ENCODE measurements at regions not wholly inside any gene's neighbourhood (a gene's known extent, or its start where the extent isn't known, plus 50 kb on each side); places are given as distances from the start of the nearest gene placed in this dataset.

DNA sequence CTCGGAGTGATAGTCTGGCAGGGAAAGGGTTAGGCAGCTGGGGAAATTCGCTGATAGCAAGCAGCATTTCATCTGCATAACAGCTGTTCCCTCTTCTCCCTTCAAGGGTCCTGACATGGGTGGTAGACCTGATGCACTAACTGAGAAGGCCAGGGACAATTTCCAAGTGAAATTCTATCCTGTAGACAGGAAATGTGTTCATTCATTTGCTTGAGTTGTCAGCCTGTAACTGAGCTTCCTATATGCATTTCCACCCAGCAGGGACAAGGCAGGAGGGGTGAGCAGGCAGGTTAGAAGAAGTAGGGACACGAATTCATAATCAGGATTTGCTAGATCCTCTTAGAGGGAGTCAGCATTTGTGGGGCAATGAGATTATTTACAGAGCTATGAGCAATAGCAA lies 154.3 kb upstream of the NCAM1 start:
- DNase-seq (ENCODE audit: low read depth in 2 of 2), result no peak

DNA sequence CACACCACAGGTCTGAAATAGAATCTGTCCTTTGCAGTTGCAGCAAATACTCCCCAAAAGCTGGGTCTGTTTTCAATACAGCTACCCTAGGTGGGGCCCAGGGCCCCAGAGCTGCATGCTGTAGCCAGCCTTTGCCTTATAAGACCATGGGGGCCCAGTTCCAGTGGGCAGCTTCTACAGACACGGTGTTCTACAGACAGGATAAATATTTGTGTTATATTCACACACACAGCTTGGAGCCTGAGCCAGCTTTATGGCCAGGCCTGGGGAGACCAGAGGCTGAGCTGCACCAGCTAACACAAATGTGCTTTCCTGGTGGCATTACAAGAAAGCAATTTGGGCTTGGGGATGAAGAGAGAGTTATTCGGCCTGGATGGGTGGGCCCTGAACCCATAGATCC lies 151.8 kb upstream of the NCAM1 start:
- no peak for DNase-seq (ENCODE audit: low read depth in 2 of 2)

DNA sequence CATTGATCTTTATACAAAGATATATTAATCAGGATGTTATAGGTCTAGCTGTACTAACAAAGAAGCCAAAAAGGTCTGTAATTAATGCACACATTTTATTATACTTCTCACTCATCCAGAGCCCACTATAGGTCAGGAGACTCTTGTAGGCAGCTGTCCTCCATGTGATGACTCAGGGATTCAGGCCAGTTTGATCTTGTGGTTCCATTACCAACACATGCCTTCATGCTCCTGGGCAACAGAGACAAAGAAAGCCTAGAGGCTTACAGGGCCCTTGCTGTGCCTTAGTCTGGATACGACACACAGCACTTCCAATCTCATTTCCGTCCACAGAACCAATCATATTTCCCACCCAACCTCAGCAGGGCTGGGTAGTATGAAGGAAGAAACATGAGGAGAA lies 150.3 kb upstream of the NCAM1 start:
- DNase-seq (ENCODE audit: low read depth in 2 of 2), result no peak

DNA sequence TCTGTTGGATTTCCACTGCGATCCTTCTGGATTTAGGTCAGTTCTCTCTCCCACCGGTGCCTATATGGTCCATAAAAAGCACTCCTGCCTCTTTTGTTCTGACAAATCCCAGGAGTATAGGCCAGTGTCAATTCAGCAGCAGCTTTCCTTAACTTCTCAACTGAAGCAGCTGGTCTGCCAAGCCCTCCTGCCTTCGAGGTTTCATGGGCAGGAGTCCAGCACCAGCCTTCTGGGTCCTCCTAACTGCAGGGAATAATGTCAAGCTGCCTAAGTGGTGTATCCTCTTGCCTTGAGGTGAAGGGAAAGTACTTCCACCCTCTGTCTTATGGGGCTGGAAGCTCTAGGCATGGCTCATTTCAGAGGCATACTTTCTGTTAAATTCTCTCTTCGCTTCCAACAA lies 149.4 kb upstream of the NCAM1 start:
- no peak for DNase-seq (ENCODE audit: low read depth in 2 of 2)

DNA sequence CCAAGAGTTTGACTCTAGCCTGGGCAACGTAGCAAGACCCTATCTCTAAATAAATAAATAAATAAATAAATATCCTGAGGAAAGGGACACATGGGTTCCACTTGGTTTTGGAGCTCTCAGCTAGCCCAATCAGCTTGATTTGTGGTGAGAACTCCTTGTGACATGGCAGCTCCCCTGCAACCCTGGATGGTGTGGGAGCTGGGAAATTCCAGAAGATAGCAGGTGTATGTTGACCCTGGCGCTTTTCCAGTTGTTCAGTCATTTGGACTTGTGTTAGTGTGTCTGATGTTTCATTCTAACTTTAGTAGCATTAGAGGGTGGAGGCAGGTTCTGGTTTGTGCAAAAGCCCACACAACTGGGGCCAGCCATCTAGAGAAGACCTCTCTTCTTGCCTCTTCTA lies 148.5 kb upstream of the NCAM1 start:
- DNase-seq (ENCODE audit: low read depth in 2 of 2), result no peak

DNA sequence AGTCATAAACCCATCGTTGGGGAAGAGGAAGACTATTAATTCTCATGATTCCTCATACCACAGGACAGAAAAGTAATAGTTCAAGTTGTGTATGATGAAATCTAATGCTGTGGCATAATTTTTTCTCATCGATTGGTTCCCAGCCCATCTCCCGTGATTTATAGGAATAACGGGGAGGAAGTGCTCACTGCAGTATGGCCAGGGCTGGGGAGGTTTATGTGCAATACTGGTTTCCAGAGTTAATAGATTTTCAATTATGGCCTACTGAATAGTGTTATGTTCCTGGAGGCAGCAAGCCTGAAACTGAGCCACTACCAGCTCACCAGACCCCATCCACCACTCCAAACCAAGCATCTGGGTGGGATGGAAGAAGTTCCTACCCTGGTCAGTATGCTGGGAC lies 147.1 kb upstream of the NCAM1 start:
- DNase-seq (ENCODE audit: low read depth in 2 of 2), result no peak

DNA sequence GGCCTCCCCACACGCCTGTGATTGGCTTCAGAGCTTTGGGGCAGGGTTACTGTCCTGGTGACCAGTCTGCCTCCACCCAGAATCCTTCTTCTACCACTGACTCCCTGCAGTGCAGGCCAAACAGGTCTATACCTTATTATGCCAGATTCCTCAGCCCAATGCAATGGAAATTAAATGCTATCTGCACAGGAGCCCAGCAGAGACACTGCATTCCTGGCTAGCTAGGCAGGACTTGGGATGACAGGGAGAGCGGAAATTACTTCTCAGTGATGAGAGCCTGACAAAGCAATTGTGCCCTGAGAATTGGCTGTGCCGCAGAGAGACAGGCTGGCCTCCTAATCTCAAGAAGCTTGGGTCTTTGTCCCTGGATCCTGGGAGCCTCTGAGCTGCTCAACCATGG lies 143.8 kb upstream of the NCAM1 start:
- no peak for DNase-seq (ENCODE audit: low read depth in 2 of 2)

DNA sequence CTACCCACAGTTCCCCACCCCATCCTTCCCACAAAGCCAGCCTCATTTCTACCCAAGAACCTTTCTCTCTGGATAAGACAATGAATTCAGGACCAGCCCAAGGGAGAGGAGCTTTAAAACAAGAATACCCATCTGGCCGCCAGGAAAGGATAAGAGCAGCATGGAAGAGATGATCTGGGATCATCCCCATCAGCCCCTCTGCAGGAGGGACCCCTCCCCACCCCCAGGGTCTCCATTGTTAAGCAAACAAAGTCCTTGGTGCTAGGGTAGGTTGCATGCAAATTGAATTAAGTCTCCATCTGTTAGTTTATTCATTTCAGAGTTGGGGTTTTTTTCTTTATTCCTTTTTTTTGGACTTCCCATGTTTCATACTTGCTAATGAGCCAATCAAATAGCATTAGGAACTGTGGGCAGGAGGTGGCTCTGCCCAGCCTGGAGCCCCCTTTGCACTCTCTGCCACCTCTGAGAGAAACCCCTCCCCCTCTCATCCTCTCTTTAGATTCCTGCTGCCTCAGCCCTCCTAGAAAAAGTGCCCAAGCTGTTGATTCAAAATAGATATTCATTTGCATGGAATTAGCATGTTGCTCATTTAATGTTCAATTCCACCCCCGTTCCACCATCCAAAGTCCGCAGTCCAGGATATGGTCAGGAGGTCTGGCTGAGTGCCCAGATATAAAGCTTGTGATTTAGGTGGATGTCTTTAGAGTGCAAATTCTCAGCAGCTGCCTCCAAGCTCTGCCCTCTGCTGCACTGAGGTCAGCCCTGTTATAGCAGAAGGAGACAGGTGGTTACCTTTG lies 138.5 kb upstream of the NCAM1 start:
- no peak for DNase-seq (ENCODE audit: low read depth in 2 of 2)

DNA sequence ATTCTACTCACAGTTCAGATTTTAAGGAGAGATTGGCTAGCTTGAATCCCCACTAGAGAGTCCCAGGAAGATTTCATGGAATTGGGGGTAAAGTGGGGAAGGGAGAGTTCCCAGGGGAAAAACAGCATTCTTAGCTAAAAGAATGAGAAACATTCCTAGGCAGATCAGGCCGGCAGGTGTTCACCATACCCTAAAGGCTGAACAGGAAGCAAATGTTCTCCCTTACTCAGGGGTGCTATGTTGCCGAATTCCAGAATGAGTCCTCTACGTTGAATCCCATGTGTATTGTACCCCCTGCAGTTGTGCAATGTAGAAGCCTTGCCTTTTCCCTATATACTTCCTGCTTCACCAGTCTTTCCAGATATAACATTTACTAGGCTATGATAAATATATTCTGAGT lies 135.2 kb upstream of the NCAM1 start:
- DNase-seq (ENCODE audit: low read depth in 2 of 2), result no peak

DNA sequence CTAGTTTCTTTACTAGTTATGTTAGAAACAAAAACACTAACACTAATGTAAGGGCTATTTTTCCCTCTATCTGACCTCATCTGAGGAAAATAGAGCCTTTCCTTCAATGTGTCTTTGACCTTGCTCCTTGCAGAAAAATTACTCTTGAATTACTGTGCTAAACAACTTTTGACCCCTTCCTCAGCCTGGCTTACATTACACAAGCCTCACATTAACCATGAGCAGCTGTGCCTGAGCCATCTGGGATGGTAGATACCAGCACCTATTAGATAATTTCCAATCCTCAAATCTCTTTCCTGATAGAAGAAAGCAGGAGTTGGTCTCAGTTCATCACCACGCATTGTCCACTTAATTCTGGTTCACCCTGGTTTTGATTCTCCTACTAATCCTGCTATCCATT lies 134.4 kb upstream of the NCAM1 start:
- DNase-seq (ENCODE audit: low read depth in 2 of 2), result no peak

DNA sequence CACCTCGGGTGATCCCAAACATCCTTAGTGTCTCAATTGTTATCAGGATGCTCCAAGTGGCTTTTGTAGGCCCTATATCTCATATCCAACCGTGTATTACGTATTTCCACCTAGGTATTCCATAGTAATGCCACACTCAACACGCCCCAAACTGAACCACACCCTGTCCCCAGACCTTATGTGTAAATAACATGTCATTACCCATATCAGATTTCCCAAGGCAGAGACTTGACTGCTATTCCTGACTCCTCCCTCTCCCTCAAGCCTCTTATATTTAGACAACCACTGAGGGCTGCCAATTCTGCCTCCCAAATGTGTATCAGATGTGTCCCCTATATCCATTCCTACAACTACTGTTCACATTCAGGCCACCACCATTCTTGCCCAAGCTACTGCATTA lies 132.8 kb upstream of the NCAM1 start:
- DNase-seq (ENCODE audit: low read depth in 2 of 2), result no peak

DNA sequence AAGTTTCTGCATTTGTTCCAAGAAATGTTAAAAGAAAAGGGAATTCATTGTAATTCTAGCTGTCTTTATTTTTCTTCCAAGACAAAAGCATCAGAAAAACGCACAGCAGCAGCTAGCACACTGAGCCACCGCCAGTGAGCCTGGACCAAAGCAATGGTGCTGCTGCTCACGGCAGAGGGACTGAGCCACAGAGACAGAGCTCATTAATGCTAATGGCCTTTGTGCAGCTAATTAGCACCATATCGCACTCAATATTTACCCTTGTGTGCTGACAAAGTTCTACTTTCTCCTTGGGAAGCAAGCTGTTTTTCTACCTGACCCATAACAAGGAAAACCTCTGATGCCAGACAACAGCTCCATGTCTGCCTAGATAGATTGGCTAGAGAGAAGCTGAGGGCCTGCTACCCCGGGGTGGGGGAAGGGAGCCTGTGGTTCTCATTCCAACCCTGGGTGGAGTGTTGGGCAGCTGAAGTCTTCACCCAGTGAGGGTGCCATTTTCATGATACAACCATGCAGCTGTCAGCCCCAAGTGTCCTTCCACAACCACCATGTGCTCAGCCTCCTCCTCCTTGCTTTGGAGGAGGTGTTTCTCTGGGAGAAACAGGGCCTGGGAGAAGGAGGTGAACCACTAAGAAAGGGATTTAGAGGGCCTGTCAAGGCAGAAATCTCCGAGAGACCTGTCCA lies 131.1 kb upstream of the NCAM1 start:
- no peak for DNase-seq (ENCODE audit: low read depth in 2 of 2)

DNA sequence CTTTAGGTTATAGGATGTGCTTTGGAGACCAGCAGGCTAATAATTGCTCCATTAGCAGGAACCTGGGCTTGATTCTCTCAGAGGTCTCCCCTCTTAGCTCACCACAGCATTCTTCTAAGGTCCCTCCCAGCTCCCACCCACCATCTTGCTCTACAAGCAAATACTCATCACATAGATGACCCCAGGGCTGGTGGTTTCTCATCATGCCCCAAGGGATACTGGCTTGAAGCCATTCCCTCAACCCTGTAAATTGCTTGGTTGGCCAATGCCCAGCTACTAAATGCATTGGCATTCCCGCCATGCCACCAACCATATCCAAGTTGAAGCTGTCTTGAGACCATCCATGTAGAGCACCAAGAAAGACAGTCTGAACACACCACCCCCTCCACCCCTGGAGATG lies 130.2 kb upstream of the NCAM1 start:
- no peak for DNase-seq (ENCODE audit: low read depth in 2 of 2)

DNA sequence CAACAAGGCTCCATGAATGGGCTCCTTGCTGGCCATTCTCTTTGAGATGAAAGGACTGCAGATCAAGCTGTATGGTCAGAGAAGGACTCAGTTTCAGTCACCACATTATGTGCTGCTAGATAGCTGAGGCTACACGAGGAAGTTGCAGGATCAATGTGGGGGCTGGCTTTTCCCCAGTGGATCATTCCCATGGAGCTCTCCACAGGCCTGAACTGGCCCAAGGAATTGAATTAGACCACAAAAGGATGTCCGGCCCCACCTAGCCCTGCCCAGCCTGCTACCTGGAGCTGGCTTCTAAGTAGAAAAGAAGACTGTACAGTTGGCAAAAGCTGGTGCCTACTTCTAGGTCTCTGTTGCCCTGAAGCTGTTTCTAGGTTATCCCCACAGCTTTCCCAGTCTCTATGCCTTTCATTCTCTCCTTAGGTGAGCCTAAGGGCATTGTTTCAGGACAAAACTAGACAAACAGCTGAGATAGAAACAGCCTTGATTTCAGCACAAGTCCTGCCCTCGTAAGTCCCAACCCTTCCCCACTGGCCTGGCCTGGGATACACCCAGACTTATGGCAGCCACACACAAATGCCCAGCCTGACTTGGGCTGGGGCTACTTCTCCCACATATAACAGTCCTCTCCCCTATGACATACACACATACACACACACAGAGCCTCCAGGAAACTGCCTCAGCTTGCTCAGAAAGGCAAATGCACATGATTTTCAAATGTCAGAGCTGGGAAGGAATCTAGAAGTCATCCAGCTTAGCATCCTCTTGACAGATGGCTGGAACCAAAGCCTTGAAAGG lies 129.1 kb upstream of the NCAM1 start:
- no peak for DNase-seq (ENCODE audit: low read depth in 2 of 2)

DNA sequence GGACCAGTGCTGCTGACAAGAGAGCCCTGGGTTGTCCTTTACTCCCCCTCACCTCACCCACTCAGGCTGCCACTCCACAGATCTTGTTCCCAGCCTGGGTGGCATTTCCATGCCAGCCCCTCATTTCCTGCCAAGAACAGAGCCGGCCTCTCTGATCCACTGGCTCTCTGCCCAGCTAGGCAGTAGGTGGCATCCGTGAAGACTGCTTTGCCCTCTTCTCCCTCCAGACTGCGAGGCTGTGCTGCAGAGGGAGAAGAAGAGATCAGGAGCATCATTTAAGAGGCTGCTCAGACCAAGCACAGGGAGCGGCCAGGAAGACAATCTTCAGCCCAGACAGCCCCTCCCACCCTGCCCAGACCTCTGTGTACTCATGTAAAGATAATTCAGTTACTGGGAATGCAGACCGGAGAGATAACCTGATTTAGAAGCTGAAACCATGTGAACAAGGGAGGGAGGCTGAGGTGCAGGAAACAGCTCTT lies 126.9 kb upstream of the NCAM1 start:
- DNase-seq (ENCODE audit: low read depth in 2 of 2), result no peak

DNA sequence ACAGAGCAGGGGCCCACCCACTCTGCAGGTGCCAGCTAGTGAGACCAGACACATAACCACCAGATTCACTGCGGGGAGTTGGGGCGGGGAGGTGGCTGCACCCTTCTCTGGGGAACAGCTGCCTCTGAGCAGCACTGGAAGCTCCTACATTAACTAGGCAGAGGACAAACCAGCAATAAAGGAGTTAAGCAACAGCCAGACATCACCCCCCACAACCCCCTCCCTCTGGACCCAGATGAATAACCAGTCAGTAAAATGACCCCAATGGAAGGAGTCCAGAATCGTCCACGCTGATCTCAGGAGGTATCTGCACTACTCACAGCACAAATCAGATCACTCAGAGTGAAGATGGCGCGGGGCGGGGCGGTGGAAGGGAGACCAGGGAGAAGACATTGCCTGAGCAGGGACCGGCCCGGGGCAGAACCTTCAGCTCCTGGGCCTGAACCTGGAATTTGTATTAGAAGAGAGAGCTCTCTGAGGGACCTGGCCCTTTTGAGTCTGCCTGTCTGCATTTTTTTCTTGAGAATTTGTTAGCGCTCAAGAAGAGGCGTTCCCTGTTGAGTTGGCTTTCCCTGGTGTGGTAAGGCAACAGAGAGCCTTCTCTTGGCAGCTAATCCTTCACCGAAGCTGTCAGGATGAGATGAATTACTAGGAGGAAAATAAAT lies 125.5 kb upstream of the NCAM1 start:
- no peak for DNase-seq (ENCODE audit: low read depth in 2 of 2)

DNA sequence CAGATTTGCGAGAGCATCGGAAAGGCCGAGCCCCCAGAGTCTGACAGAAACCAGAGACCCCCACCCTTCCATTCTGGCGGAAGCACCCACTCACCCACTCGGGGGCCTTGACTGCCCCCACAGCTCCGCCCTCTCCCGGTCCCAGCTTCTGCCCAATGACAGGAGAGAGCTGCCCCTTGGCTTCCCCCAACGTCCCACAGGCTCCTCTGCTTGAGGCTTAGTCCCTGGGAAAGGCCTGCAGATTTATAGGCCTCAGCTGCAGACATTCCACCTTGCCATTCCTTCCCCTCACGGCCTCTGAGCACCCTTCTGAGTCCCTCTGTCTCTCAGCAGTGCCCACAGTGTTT lies 125.0 kb upstream of the NCAM1 start:
- DNase-seq (ENCODE audit: low read depth in 2 of 2), result no peak

DNA sequence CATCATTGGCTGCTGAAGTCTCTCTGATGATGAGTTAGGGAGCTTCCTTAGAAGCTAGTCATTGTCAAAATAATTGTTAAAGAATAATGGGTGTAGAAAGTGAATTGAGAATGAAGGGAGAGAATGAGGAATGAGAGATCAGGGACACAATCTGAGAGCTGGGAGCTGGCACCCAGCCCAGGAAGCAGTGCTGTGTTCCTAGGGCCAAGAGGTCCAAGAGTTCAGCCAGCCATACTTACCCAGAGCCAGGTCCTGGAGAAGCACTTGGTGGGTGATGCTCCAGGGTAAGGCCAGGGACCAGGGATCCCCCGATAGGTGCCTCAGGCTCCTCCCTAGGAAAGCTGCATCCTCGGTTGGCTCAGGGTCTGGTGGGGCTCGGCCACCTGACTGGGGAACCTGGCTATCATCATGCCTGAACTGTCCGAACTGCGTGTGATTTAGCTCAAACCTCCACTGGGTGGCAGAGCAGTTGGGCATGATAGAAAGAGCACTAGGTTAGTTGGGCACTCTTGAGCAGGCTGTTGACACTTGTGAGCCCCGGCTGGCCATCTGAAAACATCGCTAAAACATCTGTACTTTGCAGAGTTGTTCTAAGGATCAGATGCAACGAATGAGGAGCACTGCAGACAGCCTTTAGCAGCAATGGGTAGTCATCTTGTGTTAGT lies 123.9 kb upstream of the NCAM1 start:
- DNase-seq (ENCODE audit: low read depth in 2 of 2), result no peak

DNA sequence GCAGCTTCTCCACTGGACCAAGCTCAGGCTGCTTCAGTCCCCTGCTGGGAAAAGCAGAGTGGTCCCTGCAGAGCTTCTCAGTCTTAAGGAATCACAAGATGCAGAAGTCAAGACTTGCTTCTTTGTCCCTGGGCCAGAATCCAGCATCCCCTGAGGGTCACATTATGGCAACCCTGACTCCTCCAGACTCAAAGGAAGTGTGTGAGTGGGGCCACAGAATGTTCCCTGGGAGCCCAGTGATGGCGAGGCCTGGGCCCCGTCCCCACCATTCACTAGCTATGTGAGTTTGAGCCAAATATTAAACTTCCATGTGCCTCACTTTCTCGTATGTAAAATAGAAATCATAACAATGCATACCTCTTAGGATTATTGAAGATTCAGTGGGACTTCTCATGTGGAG lies 122.2 kb upstream of the NCAM1 start:
- no peak for DNase-seq (ENCODE audit: low read depth in 2 of 2)

DNA sequence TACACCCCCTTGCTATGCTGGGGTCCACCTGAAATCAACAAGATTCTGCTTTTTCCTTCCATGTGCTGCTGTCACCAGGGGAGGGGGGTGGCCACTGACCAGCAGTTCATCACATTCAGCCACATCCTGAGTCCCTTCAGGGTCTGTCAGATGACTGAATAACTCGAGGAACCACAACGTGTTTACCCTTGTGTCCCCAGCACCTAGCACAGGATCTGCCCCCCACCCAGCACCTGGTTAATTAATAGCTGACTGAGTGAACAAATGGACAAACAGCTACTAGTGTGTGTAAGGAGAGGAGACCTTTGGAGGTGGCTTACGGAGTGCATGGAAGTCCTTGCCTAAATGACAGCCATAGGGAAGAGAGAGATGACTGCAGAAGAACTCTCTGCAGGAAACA lies 119.5 kb upstream of the NCAM1 start:
- DNase-seq (ENCODE audit: low read depth in 2 of 2), result no peak

DNA sequence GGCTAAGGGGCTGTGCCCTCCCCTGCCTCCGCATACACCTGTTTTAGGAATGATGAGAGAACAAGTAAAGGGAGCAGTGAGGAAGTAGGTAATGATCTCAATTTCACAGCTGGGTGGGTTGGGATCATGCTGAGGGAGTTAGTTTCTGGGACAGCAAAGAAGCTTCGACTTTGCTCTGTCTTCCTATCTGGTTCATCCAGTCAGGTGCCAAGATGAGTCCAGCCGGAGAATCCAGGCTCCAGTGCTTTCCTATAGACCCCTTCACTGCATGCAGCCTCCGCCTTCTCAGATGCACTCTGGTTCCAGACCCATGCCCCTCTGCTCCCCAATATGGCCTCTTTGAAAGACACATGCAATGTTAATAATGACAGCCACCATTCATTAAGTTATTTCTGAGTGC lies 119.1 kb upstream of the NCAM1 start:
- DNase-seq (ENCODE audit: low read depth in 2 of 2), result no peak

DNA sequence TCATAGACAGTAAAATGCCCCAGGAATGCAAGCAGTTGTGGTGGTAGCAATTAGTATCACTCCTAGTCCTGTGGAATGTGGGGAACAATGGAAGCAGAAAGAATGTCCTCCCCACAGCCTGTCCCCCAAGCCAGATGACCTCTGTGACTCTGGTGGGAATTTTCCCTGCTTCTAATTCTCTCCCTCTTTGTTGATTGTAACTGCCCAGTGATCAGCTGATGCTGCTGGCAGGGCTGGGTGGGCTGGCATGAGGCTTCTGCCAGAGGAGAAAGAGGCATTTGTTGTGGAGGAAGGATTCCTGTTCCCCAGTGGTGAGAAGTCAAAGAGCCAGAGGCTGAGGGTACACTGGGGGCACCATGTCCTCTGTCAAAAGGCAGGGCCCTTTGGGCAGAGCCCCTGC lies 116.7 kb upstream of the NCAM1 start:
- no peak for DNase-seq (ENCODE audit: low read depth in 2 of 2)
